ENCODE measurements at regions not wholly inside any gene's neighbourhood (a gene's known extent, or its start where the extent isn't known, plus 50 kb on each side); places are given as distances from the start of the nearest gene placed in this dataset.
"Not testable (repeated sequence)": the region's sequence is repeated elsewhere in the genome, so short reads cannot be mapped to it uniquely, and the experiment has no call there.

- DNase-seq (ENCODE audit: low read depth): no peak
These were observed 60.8 kb upstream of the NAMPT start for GRCh38 chr7:106345421-106346166.

- DNase-seq (ENCODE audit: low read depth): no peak
These were observed 60.1 kb upstream of the NAMPT start for GRCh38 chr7:106344861-106345260.

- DNase-seq (ENCODE audit: low read depth): no peak
These were observed 59.4 kb upstream of the NAMPT start for GRCh38 chr7:106344211-106344610.

- not testable (repeated sequence) for DNase-seq (ENCODE audit: low read depth)
These were observed 57.3 kb upstream of the NAMPT start for GRCh38 chr7:106342049-106342448.

- not testable (repeated sequence) for DNase-seq (ENCODE audit: low read depth)
These were observed 55.4 kb upstream of the NAMPT start for GRCh38 chr7:106340247-106340596.

GRCh38 chr7:106339513-106340246 lies 54.9 kb upstream of the NAMPT start:
- DNase-seq (ENCODE audit: low read depth): no peak

- DNase-seq (ENCODE audit: low read depth): no peak
These were observed 53.0 kb upstream of the NAMPT start for GRCh38 chr7:106337754-106338153.

GRCh38 chr7:106335814-106336213 lies 51.0 kb upstream of the NAMPT start:
- DNase-seq (ENCODE audit: low read depth): no peak
